ENCODE measurements at regions not wholly inside any gene's neighbourhood (a gene's known extent, or its start where the extent isn't known, plus 50 kb on each side); places are given as distances from the start of the nearest gene placed in this dataset.
"Not testable (repeated sequence)": the region's sequence is repeated elsewhere in the genome, so short reads cannot be mapped to it uniquely, and the experiment has no call there.

GRCh38 chr2:72078773-72079172 lies 68.9 kb downstream of the CYP26B1 start:
- no peak for DNase-seq (ENCODE audit: low read depth in 2 of 2)

DNA sequence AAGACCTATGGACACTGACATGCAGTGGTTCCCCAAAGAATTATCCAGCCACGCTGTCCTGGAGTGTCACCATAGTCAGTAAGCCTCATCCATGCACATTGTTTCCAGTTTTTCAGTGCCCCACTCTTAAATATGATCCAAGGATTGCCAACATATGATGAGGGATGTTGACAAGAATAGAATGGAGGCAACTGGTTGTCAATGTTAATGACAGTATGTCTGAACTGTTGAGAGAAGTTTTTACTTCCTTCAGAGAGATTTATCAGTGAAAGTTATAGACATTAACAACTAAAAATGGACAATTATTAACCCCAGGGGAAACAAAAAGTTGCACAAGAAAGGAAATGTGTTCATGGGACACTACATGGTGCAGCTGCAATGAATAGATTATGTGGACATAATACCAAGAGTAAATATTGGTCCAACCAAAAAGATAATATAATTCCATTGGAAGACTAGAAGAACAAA lies 69.9 kb downstream of the CYP26B1 start:
- no peak for DNase-seq (ENCODE audit: low read depth in 2 of 2)

DNA sequence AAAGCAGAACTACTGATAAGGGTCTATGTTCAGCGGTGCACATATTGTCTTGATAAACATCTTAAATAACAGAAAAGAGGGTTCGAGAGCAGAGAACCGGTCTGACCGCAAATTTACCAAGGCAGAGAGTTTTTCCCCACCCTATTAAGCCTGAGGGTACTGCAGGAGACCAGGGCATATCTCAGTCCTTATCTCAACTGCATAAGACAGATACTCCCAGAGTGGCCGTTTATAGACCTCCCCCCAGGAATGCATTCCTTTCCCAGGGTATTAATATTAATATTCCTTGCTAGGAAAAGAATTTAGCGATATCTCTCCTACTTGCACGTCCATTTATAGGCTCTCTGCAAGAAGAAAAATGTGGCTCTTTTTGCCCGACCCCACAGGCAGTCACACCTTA lies 74.3 kb downstream of the CYP26B1 start:
- not testable (repeated sequence) for DNase-seq (ENCODE audit: low read depth in 2 of 2)

GRCh38 chr2:72064197-72064596 lies 83.5 kb downstream of the CYP26B1 start:
- not testable (repeated sequence) for DNase-seq (ENCODE audit: low read depth in 2 of 2)

GRCh38 chr2:72062336-72062735 lies 85.3 kb downstream of the CYP26B1 start:
- no peak for DNase-seq (ENCODE audit: low read depth in 2 of 2)

DNA sequence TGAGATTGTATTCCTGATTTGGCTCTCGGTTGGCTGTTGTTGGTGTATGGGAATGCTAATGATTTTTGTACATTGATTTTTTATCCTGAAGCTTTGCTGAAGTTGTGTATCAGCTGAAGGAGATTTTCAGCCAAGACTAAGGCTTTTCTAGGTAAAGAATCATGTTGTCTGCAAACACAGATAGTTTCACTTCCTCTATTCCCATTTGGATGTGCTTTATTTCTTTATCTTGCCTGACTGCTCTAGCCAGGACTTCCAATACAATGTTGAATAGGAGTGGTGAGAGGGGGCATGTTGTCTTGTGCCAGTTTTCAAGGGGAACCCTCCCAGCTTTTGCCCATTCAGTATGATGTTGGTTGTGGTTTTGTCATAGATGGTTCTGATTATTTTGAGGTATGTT lies 90.4 kb downstream of the CYP26B1 start:
- no peak for DNase-seq (ENCODE audit: low read depth in 2 of 2)

- DNase-seq (ENCODE audit: low read depth in 2 of 2) = no peak
Observed at GRCh38 chr2:72051971-72052505, 95.6 kb downstream of the CYP26B1 start.

GRCh38 chr2:72051204-72051603 lies 96.5 kb downstream of the CYP26B1 start:
- DNase-seq (ENCODE audit: low read depth in 2 of 2) = no peak

DNA sequence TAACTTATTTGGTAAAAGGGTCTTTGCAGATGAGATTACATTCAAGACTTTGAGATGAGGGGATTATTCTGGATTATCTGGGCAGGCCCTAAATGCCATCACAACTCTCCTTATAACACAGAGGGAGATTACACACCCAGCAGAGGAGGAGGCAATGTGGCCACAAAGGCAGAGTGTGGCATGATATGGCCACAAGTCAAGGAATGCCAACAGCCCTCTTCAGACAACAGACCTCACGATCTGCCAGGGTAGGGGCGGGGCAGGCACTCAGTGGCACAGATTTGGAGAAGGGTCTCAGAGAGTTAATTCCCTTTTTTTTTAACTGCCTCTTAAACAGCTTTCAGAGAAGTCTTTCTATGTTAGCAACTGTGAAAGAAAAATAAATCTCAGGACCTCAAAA lies 96.9 kb downstream of the CYP26B1 start:
- no peak for DNase-seq (ENCODE audit: low read depth in 2 of 2)

- DNase-seq (ENCODE audit: low read depth in 2 of 2) = no peak
Observed at GRCh38 chr2:72048881-72049477, 98.7 kb downstream of the CYP26B1 start.

DNA sequence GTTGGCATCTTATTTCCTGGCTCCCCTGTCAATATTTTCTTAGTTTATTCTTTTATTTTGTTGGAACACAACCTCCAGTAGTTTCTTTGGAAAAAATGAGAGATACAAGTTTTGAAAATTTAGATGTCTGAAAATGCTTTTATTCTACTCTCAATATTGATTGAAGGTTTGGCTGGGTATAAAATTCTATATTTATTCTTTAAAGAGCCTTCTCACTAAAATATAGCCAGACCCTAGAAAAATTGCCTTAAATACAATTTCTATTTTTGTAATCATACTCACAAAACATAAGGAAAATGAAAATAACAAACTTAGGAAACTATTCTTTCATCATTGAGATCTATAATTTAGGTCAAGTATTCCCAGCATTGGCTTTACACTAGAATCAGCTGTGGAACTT lies 103.7 kb downstream of the CYP26B1 start:
- no peak for DNase-seq (ENCODE audit: low read depth in 2 of 2)

DNA sequence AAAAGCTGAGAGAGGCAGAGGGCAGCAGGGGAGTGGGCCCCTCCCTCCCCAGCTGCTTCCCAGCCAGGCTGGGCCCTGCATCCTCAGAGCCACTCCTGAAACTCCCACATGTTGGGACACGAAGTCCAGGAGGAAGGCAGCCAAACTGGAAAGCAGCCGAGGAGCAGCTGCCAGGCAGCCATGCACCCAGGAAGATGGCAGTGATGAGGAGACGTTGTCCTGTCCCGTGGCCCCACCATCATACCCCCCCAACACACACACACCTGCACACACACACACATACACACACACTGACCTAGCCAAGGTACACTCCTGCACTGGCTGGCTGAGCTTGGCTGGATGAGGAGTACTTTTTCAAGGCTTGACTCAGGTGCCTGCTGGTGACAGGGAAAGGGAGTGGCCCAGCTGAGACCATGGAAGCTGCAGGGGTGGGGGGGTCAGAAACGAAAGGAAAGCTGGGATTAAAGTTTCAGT lies 106.0 kb downstream of the CYP26B1 start:
- DNase-seq (ENCODE audit: low read depth in 2 of 2) = no peak

DNA sequence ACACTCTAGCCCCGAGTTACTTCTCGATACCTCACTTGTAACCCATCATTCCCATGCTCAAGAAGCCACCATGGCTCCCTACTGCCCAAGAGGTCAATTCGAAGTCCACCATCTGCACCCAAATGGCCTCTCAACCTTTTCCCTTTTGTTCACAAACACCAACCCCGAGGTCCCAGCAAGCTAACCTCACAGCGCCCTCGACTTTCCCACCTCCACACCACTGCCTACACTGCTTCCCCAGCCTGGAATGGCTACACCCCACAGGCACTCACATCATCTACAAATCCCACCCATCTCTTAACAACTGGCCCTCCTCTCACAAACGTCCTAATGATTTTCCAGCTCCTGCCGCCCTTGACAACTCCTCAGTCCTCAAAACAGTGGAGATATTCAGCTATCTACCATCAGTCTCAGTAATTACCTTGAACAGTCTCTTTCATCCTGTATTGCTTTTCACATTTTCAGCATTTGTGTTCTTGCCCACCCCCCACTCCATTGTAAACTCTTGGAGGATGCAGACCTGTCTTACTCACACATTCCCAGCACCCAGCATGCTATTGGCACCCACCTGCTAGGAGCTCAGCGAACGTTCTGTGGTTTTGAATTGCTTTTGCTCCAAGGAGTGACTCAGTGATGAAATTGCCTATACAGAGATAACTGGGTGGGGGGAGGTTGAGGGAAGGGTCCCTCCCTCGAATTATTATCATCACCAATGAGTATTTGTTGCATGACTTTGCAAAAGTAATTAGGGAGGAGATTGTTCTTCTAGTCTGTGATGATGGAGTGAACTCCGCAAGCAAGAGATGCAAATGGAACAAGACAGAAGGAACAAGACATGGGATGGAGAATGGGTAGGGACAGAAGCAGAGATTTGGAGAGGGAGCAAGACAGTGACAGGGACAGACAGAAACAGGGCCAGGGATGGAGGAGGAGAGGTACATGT lies 106.8 kb downstream of the CYP26B1 start:
- no peak for DNase-seq (ENCODE audit: low read depth in 2 of 2)

DNA sequence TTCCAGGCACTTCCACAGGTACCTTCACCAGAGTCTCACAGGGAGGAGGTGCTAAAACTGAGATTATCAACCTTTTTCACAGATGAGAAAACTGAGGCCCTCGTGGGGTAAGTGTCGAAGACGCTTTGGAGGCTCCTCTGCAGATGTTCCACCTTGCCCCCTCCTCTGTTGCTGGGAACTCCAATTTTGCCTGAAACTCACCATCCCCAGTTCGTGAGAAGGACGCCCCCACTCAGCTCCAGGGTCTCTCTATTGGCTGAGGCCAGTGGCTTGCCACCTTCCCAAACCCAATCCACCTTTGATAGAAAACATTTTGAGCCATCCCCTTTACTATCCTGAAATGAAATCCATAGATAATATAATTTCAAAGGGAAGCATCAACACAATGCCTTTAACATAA lies 109.1 kb downstream of the CYP26B1 start:
- DNase-seq (ENCODE audit: low read depth in 2 of 2) = no peak

- no peak for DNase-seq (ENCODE audit: low read depth in 2 of 2)
Observed at GRCh38 chr2:72037261-72037666, 110.4 kb downstream of the CYP26B1 start.

DNA sequence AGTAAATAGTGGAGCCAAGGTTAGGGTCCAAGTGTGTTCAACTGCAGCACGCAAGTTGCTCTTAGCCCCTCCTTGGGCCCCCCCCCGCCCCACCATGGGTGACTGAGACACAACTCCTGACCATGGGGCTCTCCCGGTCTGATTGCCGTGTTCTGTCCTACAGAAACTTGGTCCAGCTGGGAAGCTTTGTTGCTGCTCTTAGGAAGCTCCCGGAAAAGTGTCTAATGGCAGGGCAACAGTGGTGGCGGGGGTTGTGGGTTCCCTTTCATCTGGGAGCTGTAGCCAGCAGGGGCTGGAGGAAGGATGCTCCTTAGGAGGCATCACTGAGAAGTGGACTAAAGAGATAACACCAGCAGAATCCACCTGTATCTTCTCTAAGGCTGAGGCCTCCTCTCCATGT lies 111.1 kb downstream of the CYP26B1 start:
- DNase-seq (ENCODE audit: low read depth in 2 of 2) = no peak

- DNase-seq (ENCODE audit: low read depth in 2 of 2) = no peak
Observed at GRCh38 chr2:72036173-72036545, 111.5 kb downstream of the CYP26B1 start.

GRCh38 chr2:72035518-72036172 lies 112.0 kb downstream of the CYP26B1 start:
- DNase-seq (ENCODE audit: low read depth in 2 of 2) = no peak

DNA sequence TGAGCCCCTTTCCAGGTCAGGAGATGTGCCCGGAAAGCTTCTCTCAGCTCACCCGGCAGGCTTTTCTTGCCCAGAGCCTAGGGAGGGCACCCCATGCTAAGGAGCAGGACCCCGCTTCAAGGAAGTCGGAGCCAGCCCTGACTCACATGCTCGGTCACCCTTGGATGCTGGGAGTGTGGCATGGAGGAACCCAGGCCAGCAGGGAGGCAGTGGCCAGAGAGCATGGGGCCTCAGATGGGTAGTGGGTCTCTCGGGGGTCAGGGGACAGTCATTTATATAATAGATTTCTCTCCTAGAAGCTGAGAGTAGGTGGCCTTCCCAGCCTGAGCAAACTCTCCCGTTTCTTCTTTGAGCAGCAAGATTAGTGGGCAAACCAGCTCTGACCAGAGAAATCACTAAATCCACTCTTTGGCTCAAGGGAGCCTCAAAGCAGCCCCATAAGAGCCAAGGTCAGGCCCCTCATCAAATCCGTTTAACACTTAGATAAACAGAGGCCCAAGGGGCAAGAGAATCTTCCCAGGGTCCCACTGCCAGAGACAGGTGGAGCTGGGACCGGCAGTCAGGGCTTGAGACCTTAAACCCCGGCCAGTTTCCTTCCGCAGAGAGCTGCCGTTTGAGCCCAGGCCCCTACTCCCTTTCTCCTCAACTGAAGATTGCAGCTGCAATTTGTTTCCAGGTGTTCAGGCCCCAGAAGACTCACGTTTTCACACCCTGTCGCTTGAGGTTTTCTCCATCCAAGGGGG lies 113.1 kb downstream of the CYP26B1 start:
- DNase-seq (ENCODE audit: low read depth in 2 of 2) = no peak

GRCh38 chr2:72033636-72034035 lies 114.0 kb downstream of the CYP26B1 start:
- no peak for DNase-seq (ENCODE audit: low read depth in 2 of 2)

- no peak for DNase-seq (ENCODE audit: low read depth in 2 of 2)
Observed at GRCh38 chr2:72032481-72033041, 115.1 kb downstream of the CYP26B1 start.
